ENCODE measurements at regions not wholly inside any gene's neighbourhood (a gene's known extent, or its start where the extent isn't known, plus 50 kb on each side); places are given as distances from the start of the nearest gene placed in this dataset.

DNA sequence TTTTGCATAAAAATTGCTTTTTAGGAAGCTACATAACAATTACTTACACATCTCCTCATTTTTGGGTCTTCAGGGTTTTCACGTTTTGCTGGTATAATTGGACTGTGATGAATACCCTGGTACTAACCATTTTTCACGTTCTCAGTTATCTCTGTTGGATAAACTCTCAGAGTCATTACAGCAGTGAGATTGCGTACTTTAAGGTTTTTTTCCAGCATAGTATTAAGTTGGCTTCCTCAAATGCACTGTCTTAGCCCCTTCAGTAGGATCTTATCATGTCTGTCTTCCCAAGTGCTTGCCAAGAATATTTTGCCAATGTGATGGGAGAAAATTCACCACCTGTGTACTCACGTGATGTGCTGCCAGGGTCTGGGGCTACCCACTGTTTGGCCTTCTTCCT lies 342.5 kb downstream of the TEX29 start:
- H3K36me3 ChIP-seq (ENCODE audit: control insufficient read depth in 2 of 2, extremely low read depth in 1 of 2, insufficient read depth in 1 of 2, low read length in 1 of 2) = no peaks in the 10 kb centered on the region
- no peak for DNase-seq
- Mint-ChIP-seq H3K27ac (no peak overlapping the region), H3K27me3 (no peaks in the 10 kb centered on the region), H3K36me3 (no peaks in the 10 kb centered on the region), H3K4me1 (no peaks in the 10 kb centered on the region), H3K4me3 (no peak overlapping the region), H3K9me3 (no peaks in the 10 kb centered on the region)
- whole genome bisulfite sequencing (ENCODE audit: insufficient coverage) = 100% methylated on average over 1 of the region's 4 CpGs
- no peak overlapping the region for H3K4me3 ChIP-seq (ENCODE audit: control insufficient read depth in 1 of 2, extremely low read depth in 1 of 2, low read length in 1 of 2)
- ChIA-PET CTCF (no interaction called here), POLR2A (no interaction called here)
- H3K27me3 ChIP-seq (replicated peaks in 1 of 2; ENCODE audit: control insufficient read depth in 2 of 2, extremely low read depth in 1 of 2, insufficient read depth in 2 of 2, low read length in 1 of 2) = no peaks in the 10 kb centered on the region
- no peak overlapping the region for H3K27ac ChIP-seq (ENCODE audit: low read length)
- no peak for ATAC-seq (replicated peaks in 1 of 4)
- no peaks in the 10 kb centered on the region for H3K4me1 ChIP-seq (ENCODE audit: control insufficient read depth in 1 of 2, extremely low read depth in 1 of 2, insufficient read depth in 2 of 2, low read length in 2 of 2)
- no peaks in the 10 kb centered on the region for H3K9me3 ChIP-seq

DNA sequence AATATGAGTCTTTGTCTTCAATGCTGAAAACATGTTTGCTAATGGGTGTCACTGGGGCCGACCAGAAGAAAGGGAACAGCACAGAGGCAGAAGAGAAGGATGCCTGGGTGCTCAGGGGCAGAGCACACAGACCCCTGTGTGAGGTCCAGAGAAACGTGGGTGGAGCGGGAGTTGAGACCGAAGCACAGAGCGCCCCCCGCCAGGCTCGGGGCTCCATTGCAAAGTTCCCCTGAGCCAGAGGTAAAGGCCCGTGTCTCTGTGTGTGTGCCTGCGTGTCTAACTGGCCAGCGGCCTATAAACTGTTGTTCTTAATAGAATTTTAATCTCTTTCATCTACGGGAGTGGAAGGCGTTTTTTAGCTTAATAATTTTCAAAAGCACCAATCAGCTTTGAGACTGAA lies 343.1 kb downstream of the TEX29 start:
- H3K9me3 ChIP-seq = no peaks in the 10 kb centered on the region
- H3K4me3 ChIP-seq (ENCODE audit: control insufficient read depth in 1 of 2, extremely low read depth in 1 of 2, low read length in 1 of 2) = no peak overlapping the region
- Mint-ChIP-seq H3K36me3 (no peaks in the 10 kb centered on the region), H3K4me1 (no peaks in the 10 kb centered on the region), H3K9me3 (no peaks in the 10 kb centered on the region), H3K4me3 (no peak overlapping the region), H3K27ac (no peak overlapping the region), H3K27me3 (no peaks in the 10 kb centered on the region)
- ATAC-seq (replicated peaks in 1 of 4) (no peak), DNase-seq (no peak)
- CTCF ChIA-PET = no interaction called here
- no peaks in the 10 kb centered on the region for H3K36me3 ChIP-seq (ENCODE audit: control insufficient read depth in 2 of 2, extremely low read depth in 1 of 2, insufficient read depth in 1 of 2, low read length in 1 of 2)
- no peaks in the 10 kb centered on the region for H3K27me3 ChIP-seq (replicated peaks in 1 of 2; ENCODE audit: control insufficient read depth in 2 of 2, extremely low read depth in 1 of 2, insufficient read depth in 2 of 2, low read length in 1 of 2)
- POLR2A ChIA-PET = no interaction called here
- H3K27ac ChIP-seq (ENCODE audit: low read length) = no peak overlapping the region
- 74% methylated on average over 3 of the region's 12 CpGs for WGBS (ENCODE audit: insufficient coverage)
- no peaks in the 10 kb centered on the region for H3K4me1 ChIP-seq (ENCODE audit: control insufficient read depth in 1 of 2, extremely low read depth in 1 of 2, insufficient read depth in 2 of 2, low read length in 2 of 2)

- no peak for DNase-seq
- Histone ChIP-seq H3K4me3 (ENCODE audit: control insufficient read depth in 1 of 2, extremely low read depth in 1 of 2, low read length in 1 of 2) (no peak overlapping the region), H3K27ac (ENCODE audit: low read length) (no peak overlapping the region), H3K27me3 (replicated peaks in 1 of 2; ENCODE audit: control insufficient read depth in 2 of 2, extremely low read depth in 1 of 2, insufficient read depth in 2 of 2, low read length in 1 of 2) (no peaks in the 10 kb centered on the region), H3K36me3 (ENCODE audit: control insufficient read depth in 2 of 2, extremely low read depth in 1 of 2, insufficient read depth in 1 of 2, low read length in 1 of 2) (no peaks in the 10 kb centered on the region), H3K9me3 (no peaks in the 10 kb centered on the region), H3K4me1 (ENCODE audit: control insufficient read depth in 1 of 2, extremely low read depth in 1 of 2, insufficient read depth in 2 of 2, low read length in 2 of 2) (no peaks in the 10 kb centered on the region)
- no peak for ATAC-seq (replicated peaks in 1 of 4)
- H3K36me3 Mint-ChIP-seq = no peaks in the 10 kb centered on the region
- no peaks in the 10 kb centered on the region for H3K9me3 Mint-ChIP-seq
- WGBS (ENCODE audit: insufficient coverage) = no CpG with 5 or more reads among the region's 9 CpGs
- no peaks in the 10 kb centered on the region for H3K27me3 Mint-ChIP-seq
- no peak overlapping the region for H3K4me3 Mint-ChIP-seq
- H3K27ac Mint-ChIP-seq = no peak overlapping the region
- ChIA-PET POLR2A (no interaction called here), CTCF (no interaction called here)
- H3K4me1 Mint-ChIP-seq = no peaks in the 10 kb centered on the region
Observed at GRCh38 chr13:111663953-111664421, 343.5 kb downstream of the TEX29 start.

GRCh38 chr13:111664696-111665095 lies 344.3 kb downstream of the TEX29 start:
- no peak overlapping the region for H3K27ac Mint-ChIP-seq

DNA sequence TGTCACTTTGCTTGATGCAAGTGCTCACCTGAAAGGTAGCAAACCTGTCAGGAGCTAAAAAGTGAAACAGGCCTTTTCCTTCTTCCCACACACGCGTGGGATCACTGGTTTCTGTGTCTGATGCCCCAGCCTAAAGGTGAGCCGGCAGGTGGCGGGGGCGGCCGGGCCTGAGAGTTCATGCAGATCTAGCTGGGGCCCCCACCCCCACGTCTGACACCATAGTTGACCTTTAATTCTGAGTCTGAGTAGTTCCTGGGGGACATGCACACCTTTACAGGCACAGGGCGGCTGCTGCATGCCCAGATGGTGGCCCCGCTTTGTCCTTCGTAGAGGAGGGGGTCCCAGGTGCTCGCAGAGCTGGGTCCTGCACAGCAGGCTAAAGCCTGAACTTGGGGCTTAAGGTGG lies 345.3 kb downstream of the TEX29 start:
- H3K4me1 Mint-ChIP-seq = no peaks in the 10 kb centered on the region
- no peak overlapping the region for H3K27ac Mint-ChIP-seq
- Histone ChIP-seq H3K36me3 (ENCODE audit: control insufficient read depth in 2 of 2, extremely low read depth in 1 of 2, insufficient read depth in 1 of 2, low read length in 1 of 2) (no peaks in the 10 kb centered on the region), H3K4me3 (ENCODE audit: control insufficient read depth in 1 of 2, extremely low read depth in 1 of 2, low read length in 1 of 2) (no peak overlapping the region), H3K27me3 (replicated peaks in 1 of 2; ENCODE audit: control insufficient read depth in 2 of 2, extremely low read depth in 1 of 2, insufficient read depth in 2 of 2, low read length in 1 of 2) (no peaks in the 10 kb centered on the region), H3K27ac (ENCODE audit: low read length) (no peak overlapping the region), H3K9me3 (no peaks in the 10 kb centered on the region), H3K4me1 (ENCODE audit: control insufficient read depth in 1 of 2, extremely low read depth in 1 of 2, insufficient read depth in 2 of 2, low read length in 2 of 2) (no peaks in the 10 kb centered on the region)
- no peaks in the 10 kb centered on the region for H3K27me3 Mint-ChIP-seq
- DNase-seq = no peak
- no peak for ATAC-seq (replicated peaks in 1 of 4)
- ChIA-PET POLR2A (no interaction called here), CTCF (no interaction called here)
- no peaks in the 10 kb centered on the region for H3K9me3 Mint-ChIP-seq
- 77% methylated on average over 11 of the region's 11 CpGs for WGBS (ENCODE audit: insufficient coverage)
- no peak overlapping the region for H3K4me3 Mint-ChIP-seq
- H3K36me3 Mint-ChIP-seq = no peaks in the 10 kb centered on the region

More at GRCh38 chr13:111664696-111665095, 344.3 kb downstream of the TEX29 start:
- H3K27me3 ChIP-seq (replicated peaks in 1 of 2; ENCODE audit: control insufficient read depth in 2 of 2, extremely low read depth in 1 of 2, insufficient read depth in 2 of 2, low read length in 1 of 2) = no peaks in the 10 kb centered on the region
- Mint-ChIP-seq H3K4me1 (no peaks in the 10 kb centered on the region), H3K4me3 (no peak overlapping the region), H3K9me3 (no peaks in the 10 kb centered on the region), H3K36me3 (no peaks in the 10 kb centered on the region), H3K27me3 (no peaks in the 10 kb centered on the region)
- CTCF ChIA-PET = no interaction called here
- no peaks in the 10 kb centered on the region for H3K4me1 ChIP-seq (ENCODE audit: control insufficient read depth in 1 of 2, extremely low read depth in 1 of 2, insufficient read depth in 2 of 2, low read length in 2 of 2)
- POLR2A ChIA-PET = no interaction called here
- ATAC-seq (replicated peaks in 1 of 4) (no peak), DNase-seq (no peak)
- no peak overlapping the region for H3K27ac ChIP-seq (ENCODE audit: low read length)
- no peak overlapping the region for H3K4me3 ChIP-seq (ENCODE audit: control insufficient read depth in 1 of 2, extremely low read depth in 1 of 2, low read length in 1 of 2)
- H3K9me3 ChIP-seq = no peaks in the 10 kb centered on the region
- 77% methylated on average over 4 of the region's 4 CpGs for WGBS (ENCODE audit: insufficient coverage)
- H3K36me3 ChIP-seq (ENCODE audit: control insufficient read depth in 2 of 2, extremely low read depth in 1 of 2, insufficient read depth in 1 of 2, low read length in 1 of 2) = no peaks in the 10 kb centered on the region

GRCh38 chr13:111666164-111666776 lies 345.8 kb downstream of the TEX29 start:
- no peak overlapping the region for H3K27ac Mint-ChIP-seq
- CTCF ChIA-PET = no interaction called here

GRCh38 chr13:111667757-111668156 lies 347.3 kb downstream of the TEX29 start:
- Histone ChIP-seq H3K36me3 (ENCODE audit: control insufficient read depth in 2 of 2, extremely low read depth in 1 of 2, insufficient read depth in 1 of 2, low read length in 1 of 2) (no peaks in the 10 kb centered on the region), H3K27ac (ENCODE audit: low read length) (no peak overlapping the region), H3K9me3 (no peaks in the 10 kb centered on the region), H3K4me3 (ENCODE audit: control insufficient read depth in 1 of 2, extremely low read depth in 1 of 2, low read length in 1 of 2) (no peak overlapping the region), H3K4me1 (ENCODE audit: control insufficient read depth in 1 of 2, extremely low read depth in 1 of 2, insufficient read depth in 2 of 2, low read length in 2 of 2) (no peaks in the 10 kb centered on the region), H3K27me3 (replicated peaks in 1 of 2; ENCODE audit: control insufficient read depth in 2 of 2, extremely low read depth in 1 of 2, insufficient read depth in 2 of 2, low read length in 1 of 2) (no peaks in the 10 kb centered on the region)
- WGBS (ENCODE audit: insufficient coverage) = 80% methylated on average over 7 of the region's 7 CpGs
- H3K36me3 Mint-ChIP-seq = no peaks in the 10 kb centered on the region
- H3K4me3 Mint-ChIP-seq = no peak overlapping the region
- no peaks in the 10 kb centered on the region for H3K4me1 Mint-ChIP-seq
- H3K9me3 Mint-ChIP-seq = no peaks in the 10 kb centered on the region
- ChIA-PET CTCF (no interaction called here), POLR2A (no interaction called here)
- no peak for ATAC-seq (replicated peaks in 1 of 4)
- no peak for DNase-seq
- no peaks in the 10 kb centered on the region for H3K27me3 Mint-ChIP-seq
- no peak overlapping the region for H3K27ac Mint-ChIP-seq

More at GRCh38 chr13:111666164-111666776, 345.8 kb downstream of the TEX29 start:
- Histone ChIP-seq H3K9me3 (no peaks in the 10 kb centered on the region), H3K4me3 (ENCODE audit: control insufficient read depth in 1 of 2, extremely low read depth in 1 of 2, low read length in 1 of 2) (no peak overlapping the region), H3K36me3 (ENCODE audit: control insufficient read depth in 2 of 2, extremely low read depth in 1 of 2, insufficient read depth in 1 of 2, low read length in 1 of 2) (no peaks in the 10 kb centered on the region), H3K27me3 (replicated peaks in 1 of 2; ENCODE audit: control insufficient read depth in 2 of 2, extremely low read depth in 1 of 2, insufficient read depth in 2 of 2, low read length in 1 of 2) (no peaks in the 10 kb centered on the region), H3K27ac (ENCODE audit: low read length) (no peak overlapping the region), H3K4me1 (ENCODE audit: control insufficient read depth in 1 of 2, extremely low read depth in 1 of 2, insufficient read depth in 2 of 2, low read length in 2 of 2) (no peaks in the 10 kb centered on the region)
- Mint-ChIP-seq H3K27me3 (no peaks in the 10 kb centered on the region), H3K4me1 (no peaks in the 10 kb centered on the region), H3K9me3 (no peaks in the 10 kb centered on the region), H3K36me3 (no peaks in the 10 kb centered on the region), H3K4me3 (no peak overlapping the region)
- DNase-seq (no peak), ATAC-seq (replicated peaks in 1 of 4) (no peak)
- POLR2A ChIA-PET = no interaction called here
- WGBS (ENCODE audit: insufficient coverage) = 97% methylated on average over 11 of the region's 18 CpGs
